OCI-LY1 (cell line): ENCODE measurements at regions not wholly inside any gene's neighbourhood (a gene's known extent, or its start where the extent isn't known, plus 50 kb on each side); places are given as distances from the start of the nearest gene placed in this dataset.

Source experiments
- CTCF ChIP-seq: fragments of 200-600 bp; sonication (generic), shearing (Covaris generic); IDR thresholded peaks from 2 replicates; pipeline ENCODE4 v1.5.1; 2017; ENCODE audit warnings: mild to moderate bottlenecking, antibody characterized with exemption, low read length, moderate library complexity, mixed read lengths
- EZH2 ChIP-seq: fragments of 200-600 bp; sonication (generic), shearing (Covaris generic); IDR thresholded peaks from 2 replicates; pipeline ENCODE4 v1.8.0; 2017; ENCODE audit warnings: borderline replicate concordance, mixed run types, mild to moderate bottlenecking, antibody characterized with exemption, low read length, moderate library complexity, mixed read lengths

DNA sequence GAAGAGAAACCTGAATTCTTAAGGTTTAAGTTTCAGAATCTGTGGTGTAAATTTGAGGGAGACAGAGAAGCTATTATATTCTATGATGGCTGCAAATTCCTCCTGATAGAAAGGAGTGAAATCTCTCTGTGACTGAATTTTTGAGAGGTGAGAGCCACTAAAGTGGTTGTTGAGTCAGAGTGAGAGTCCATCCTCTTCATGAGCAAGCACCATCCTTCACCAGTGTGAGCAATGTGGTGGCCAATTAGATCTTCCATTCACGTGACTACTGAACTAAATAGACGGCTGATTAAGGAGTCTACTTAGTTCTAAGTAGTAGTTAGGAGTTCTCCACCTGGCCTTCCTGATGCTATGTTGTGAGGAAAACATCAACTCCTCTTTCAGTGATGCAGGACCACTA is 147.8 kb upstream of the CCNH start:
- TF ChIP-seq CTCF = no peak
- no peak for TF ChIP-seq EZH2
